ENCODE measurements at regions not wholly inside any gene's neighbourhood (a gene's known extent, or its start where the extent isn't known, plus 50 kb on each side); places are given as distances from the start of the nearest gene placed in this dataset.

- TF ChIP-seq CHD7 (IDR thresholded peaks at IDR 0.05; ENCODE audit: insufficient replicate concordance, low read length) = no peak
- no peak for TF ChIP-seq ZNF274 (IDR thresholded peaks at IDR 0.05; ENCODE audit: borderline replicate concordance, extremely low read depth, low read length)
- TF ChIP-seq CREB1 (IDR thresholded peaks at IDR 0.05) = no peak
- no peak for TF ChIP-seq CTCF (IDR thresholded peaks at IDR 0.05; ENCODE audit: control extremely low read depth in 1 of 3, insufficient read depth in 1 of 3, low read depth in 1 of 3, low read length in 3 of 3)
- no peak for TF ChIP-seq EP300 (IDR thresholded peaks at IDR 0.05; ENCODE audit: borderline replicate concordance in 1 of 2, low read depth in 2 of 2, low read length in 2 of 2)
- TF ChIP-seq RAD21 (IDR thresholded peaks at IDR 0.05 in 1 of 2, conservative IDR thresholded peaks at IDR 0.05 in 1 of 2; ENCODE audit: low read depth in 2 of 2, low read length in 2 of 2) = no peak
- TF ChIP-seq NANOG (IDR thresholded peaks at IDR 0.05; ENCODE audit: insufficient read depth, low read depth, low read length, poor library complexity, severe bottlenecking) = no peak
- TF ChIP-seq KDM1A (IDR thresholded peaks at IDR 0.05; ENCODE audit: borderline replicate concordance, low read length) = no peak
- no peak for TF ChIP-seq TAF1 (IDR thresholded peaks at IDR 0.05; ENCODE audit: low read depth, low read length)
These were observed 529.1 kb downstream of the NPIPA7 start (continued) for GRCh38 chr16:16908077-16908476.

Measured in H1 (cell line).